T-helper 2 cell treated with Interferon-gamma antibody and Interleukin-4, amounts not matched to agents 5 μg/mL and 100 μg/mL, for 36 hours (primary cell): ENCODE measurements at regions not wholly inside any gene's neighbourhood (a gene's known extent, or its start where the extent isn't known, plus 50 kb on each side); places are given as distances from the start of the nearest gene placed in this dataset.
A peak's percentile ranks its signal among the peaks of the same experiment; 100 is the strongest.

Experiments used
- DNase-seq: peaks from one replicate; pipeline ENCODE4 v3.0.0; 2021; ENCODE audit warnings: low spot score
- H3K27ac Mint-ChIP-seq: one replicate; pipeline ENCODE4 v1.8.0; 2021; ENCODE audit warnings: mild to moderate bottlenecking, mixed read lengths
- H3K27me3 Mint-ChIP-seq: one replicate; pipeline ENCODE4 v1.8.0; 2021; ENCODE audit warnings: low read depth, mixed read lengths
- H3K36me3 Mint-ChIP-seq: one replicate; pipeline ENCODE4 v1.8.0; 2021; ENCODE audit warnings: low read depth, mixed read lengths
- H3K4me1 Mint-ChIP-seq: one replicate; pipeline ENCODE4 v1.8.0; 2021; ENCODE audit warnings: low read depth, mixed read lengths
- H3K4me3 Mint-ChIP-seq: one replicate; pipeline ENCODE4 v1.8.0; 2022; ENCODE audit warnings: mild to moderate bottlenecking, moderate library complexity, mixed read lengths
- H3K9me3 Mint-ChIP-seq: one replicate; pipeline ENCODE4 v1.8.0; 2021; ENCODE audit warnings: mixed read lengths

DNA sequence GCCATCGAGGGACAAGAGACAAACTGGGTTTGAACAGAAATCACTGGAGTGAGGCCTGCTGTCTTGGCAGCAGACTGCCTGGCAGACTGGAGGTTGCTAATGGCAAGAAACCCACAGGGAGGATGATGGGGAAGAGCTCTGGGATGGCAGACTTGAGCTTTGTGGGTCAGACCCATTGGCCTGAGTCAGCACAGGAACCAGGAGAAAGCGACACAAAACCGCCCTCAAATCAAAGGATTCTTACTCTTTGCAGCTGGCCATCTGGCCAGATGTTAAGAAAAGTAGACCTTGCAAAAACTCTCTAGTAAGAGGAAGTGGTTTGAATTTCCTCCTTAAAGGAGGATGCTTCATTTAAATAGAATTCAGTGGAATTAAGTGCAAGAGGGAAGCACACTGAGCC is 195.2 kb upstream of the JUN start:
- DNase-seq = no peak
- peaks cover 20% of the 10 kb centered on the region for H3K4me1 Mint-ChIP-seq
- no peaks in the 10 kb centered on the region for H3K9me3 Mint-ChIP-seq
- no peaks in the 10 kb centered on the region for H3K27me3 Mint-ChIP-seq
- H3K27ac Mint-ChIP-seq = no peak overlapping the region
- peaks cover 2% of the 10 kb centered on the region for H3K36me3 Mint-ChIP-seq
- H3K4me3 Mint-ChIP-seq = peak overlapping the region; percentile 32

DNA sequence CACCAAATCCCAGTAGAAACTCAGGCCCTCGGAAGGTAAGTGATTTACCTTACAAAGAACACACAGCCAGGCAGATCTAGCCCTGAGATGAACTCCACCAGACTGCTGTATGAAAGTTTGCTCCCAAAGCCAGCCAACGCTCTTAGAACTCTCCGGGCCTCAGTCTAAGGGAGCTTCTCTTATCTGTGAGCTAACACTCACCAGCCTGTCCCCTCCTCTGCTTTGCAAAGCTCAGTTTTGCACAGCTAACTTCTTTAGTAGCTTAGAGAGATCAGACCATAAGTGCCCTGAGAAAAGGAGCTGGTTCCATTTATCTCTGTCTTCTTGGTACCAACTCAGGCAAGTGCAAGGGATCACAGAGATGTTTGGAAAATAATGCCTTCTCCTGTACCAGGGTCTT is 195.8 kb upstream of the JUN start:
- H3K4me1 Mint-ChIP-seq = peaks cover 20% of the 10 kb centered on the region
- peaks cover 2% of the 10 kb centered on the region for H3K36me3 Mint-ChIP-seq
- H3K9me3 Mint-ChIP-seq = no peaks in the 10 kb centered on the region
- H3K27ac Mint-ChIP-seq = no peak overlapping the region
- DNase-seq = no peak
- no peak overlapping the region for H3K4me3 Mint-ChIP-seq
- H3K27me3 Mint-ChIP-seq = no peaks in the 10 kb centered on the region

DNA sequence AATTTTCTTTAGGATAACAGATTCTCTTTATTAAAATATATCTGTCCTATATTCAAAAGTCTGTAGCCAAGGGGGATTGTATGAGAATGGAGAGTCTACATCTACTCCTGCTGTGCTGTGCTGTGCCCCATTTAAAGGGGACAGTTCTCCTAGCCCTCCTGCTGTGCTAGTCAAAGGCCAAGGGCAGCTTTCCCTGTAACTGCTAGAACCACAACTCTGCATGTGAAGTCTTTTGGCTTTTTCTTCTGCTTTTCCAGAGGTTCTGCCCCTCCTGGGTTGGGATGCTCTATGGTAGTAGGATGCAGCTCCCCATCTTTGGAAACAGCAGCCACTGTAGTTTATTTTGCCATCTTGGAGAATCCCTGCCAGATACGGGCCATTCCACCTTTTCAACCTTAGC is 197.5 kb upstream of the JUN start:
- Mint-ChIP-seq H3K36me3 (peaks cover 2% of the 10 kb centered on the region), H3K27ac (no peak overlapping the region), H3K4me3 (no peak overlapping the region), H3K4me1 (peaks cover 20% of the 10 kb centered on the region), H3K9me3 (no peaks in the 10 kb centered on the region), H3K27me3 (no peaks in the 10 kb centered on the region)
- DNase-seq = no peak

DNA sequence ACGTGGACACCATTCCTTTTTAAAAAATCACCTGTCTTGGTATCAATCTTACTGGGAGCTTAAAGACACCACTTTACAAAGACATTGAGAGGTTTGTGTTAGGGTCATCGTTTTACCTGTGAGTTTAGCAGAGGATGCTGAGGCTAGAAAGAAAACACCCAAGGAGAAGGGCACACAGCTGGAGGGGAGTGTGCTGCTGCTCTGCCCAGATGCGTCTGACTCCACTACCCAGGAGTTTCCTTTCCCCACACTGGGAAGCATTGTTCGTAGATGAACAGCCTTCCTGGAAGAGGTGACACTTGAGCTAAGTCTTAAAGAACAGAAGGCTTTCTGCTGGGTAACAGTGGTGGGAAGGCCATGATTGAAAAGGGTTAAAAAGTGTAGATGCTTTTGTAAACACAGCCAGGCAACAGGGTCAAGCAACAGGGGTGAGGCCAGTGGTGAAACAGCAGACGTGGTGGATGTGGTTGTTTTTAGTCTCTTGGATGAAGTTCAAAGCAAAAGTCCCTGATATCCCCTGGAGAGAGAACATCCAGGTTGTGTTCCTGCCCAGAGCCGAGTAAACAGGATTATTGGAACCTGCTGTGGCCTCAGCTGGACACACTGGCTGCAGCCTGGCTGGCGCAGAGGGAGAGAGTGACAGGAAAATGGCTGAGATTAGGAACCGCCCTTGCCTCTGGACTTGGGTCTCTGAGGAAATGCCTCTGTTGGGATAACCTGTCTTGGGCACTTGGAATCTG is 198.6 kb upstream of the JUN start:
- Mint-ChIP-seq H3K4me1 (peaks cover 28% of the 10 kb centered on the region), H3K4me3 (no peak overlapping the region), H3K27me3 (no peaks in the 10 kb centered on the region), H3K36me3 (peaks cover 2% of the 10 kb centered on the region), H3K9me3 (no peaks in the 10 kb centered on the region), H3K27ac (no peak overlapping the region)
- DNase-seq = no peak

DNA sequence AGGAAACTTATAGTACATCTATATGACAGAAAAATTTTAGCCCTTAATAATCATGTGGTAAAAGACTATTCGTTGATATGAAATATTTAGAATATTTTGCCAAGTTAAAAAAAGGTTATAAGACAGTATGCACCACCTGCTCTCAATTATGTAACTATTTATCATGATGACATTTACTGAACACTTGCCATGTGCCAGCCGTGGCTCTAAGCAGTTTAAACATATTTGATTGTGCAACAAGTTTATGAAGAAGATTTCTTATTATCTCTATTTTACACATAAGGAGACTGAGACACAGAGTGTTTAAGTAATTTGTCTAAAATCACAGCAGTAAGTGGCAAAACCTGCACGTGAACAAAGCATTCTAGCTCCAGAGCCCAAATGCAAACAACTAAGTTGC is 199.3 kb upstream of the JUN start:
- no peaks in the 10 kb centered on the region for H3K9me3 Mint-ChIP-seq
- H3K4me1 Mint-ChIP-seq = peaks cover 28% of the 10 kb centered on the region
- H3K36me3 Mint-ChIP-seq = peaks cover 2% of the 10 kb centered on the region
- no peaks in the 10 kb centered on the region for H3K27me3 Mint-ChIP-seq
- H3K27ac Mint-ChIP-seq = no peak overlapping the region
- H3K4me3 Mint-ChIP-seq = no peak overlapping the region
- DNase-seq = no peak

DNA sequence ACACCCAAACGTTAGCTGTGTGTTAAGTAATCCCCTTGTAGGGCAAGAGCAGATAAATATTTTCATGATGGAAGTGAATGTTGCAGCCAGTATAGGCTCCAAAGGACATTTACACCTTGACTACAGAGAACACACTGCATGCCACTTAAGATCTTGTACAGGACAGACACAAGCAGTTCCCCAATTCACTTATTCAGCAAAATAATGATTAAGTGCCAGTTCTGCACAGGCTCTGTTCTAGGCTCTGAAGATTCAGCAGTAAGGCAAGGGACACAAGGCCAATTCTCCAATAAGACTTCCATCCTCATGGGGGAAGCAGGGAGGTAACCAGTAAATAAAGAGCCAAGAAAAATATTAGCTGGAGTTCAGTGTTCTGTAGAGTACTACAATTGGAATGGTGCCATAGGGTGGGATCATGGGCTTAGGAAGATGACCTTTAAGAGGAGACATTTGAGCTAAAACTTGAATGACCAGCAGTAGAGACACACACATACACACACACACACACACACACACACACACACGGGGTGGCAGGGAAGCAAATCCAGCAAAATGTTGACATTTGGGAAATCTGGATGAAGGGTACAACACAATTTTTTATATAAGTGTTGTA is 199.9 kb upstream of the JUN start:
- Mint-ChIP-seq H3K27ac (no peak overlapping the region), H3K4me1 (peaks cover 23% of the 10 kb centered on the region), H3K9me3 (no peaks in the 10 kb centered on the region), H3K4me3 (no peak overlapping the region), H3K27me3 (no peaks in the 10 kb centered on the region), H3K36me3 (no peaks in the 10 kb centered on the region)
- no peak for DNase-seq

DNA sequence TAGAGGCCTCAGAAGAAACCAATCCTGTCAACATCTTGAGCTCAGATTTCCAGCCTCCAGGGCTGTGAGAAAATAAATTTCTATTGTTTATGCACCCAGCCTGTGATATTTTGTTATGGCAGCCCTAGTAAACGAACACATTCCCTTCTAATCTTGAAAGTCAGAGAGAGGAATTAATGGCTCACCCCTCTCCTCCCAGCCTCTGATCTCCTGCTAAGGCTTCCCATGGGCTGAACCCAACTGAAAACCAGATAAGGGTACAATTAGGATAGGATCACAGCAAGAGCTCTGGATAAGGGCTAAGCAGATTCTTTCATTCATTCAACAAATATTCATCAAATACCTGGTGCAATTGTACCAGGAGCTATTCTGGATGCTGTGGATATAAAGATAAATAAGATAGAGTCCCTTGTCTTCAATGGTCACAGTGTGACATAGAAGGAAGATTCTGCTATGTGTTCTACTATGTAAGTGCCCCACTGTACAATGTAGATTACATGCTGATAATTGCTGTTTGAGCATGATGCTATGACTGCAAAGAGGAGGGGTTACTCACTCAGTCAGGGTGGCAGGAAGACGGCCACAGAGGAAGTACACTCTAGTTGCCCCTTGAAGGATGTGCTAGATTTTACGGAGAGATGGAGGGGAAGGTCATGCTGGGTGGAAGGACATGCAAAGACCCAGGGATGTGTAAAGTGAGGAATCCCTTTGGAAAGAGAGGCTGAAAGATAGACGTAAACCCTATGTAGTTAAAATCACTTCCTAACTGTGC is 203.3 kb upstream of the JUN start:
- Mint-ChIP-seq H3K4me3 (no peak overlapping the region), H3K27me3 (no peaks in the 10 kb centered on the region), H3K9me3 (no peaks in the 10 kb centered on the region), H3K36me3 (no peaks in the 10 kb centered on the region), H3K27ac (peak overlapping the region; percentile 53), H3K4me1 (peaks cover 13% of the 10 kb centered on the region)
- no peak for DNase-seq

DNA sequence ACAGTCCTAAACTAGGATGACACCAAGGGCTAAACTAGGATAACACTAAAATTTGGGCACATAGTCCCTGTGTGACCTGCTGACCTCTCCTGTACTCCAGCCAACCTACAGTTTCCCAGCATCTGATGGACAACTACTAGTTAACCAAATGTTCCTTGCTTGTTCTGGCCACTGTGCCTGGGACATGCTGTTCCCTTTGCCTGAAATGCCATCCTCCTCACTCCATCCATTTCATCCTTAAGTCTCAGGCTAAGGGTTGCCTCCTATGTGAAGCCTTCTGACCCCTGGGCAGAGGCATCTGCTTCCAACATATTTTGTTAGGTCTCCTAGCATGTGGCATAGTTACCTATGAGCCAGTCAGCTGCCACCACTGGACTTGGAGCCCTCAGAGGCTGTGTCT is 204.9 kb upstream of the JUN start:
- Mint-ChIP-seq H3K27ac (no peak overlapping the region), H3K4me3 (no peak overlapping the region), H3K9me3 (no peaks in the 10 kb centered on the region), H3K27me3 (peaks cover 3% of the 10 kb centered on the region), H3K4me1 (peaks cover 16% of the 10 kb centered on the region), H3K36me3 (no peaks in the 10 kb centered on the region)
- DNase-seq = no peak

DNA sequence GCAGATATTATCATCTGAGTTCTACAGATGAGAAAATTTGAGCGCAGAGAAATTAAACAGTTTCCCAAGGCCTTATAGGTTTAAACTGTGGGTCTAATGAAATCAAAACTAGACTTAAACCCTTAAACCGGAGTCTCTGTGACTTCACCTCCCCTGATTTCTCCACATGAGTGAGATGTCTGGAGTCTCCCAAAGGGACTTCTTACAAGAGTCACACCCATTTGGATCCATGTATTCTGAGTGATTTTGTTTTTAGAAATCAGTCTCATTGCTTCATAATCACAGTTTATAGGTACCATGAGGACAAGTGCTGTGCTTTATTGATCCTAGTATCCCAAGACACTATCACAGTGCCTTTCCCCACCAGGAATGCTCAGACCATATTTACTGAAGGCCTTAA is 206.0 kb upstream of the JUN start:
- DNase-seq = no peak
- Mint-ChIP-seq H3K4me3 (no peak overlapping the region), H3K27ac (no peak overlapping the region), H3K4me1 (peaks cover 16% of the 10 kb centered on the region), H3K27me3 (peaks cover 3% of the 10 kb centered on the region), H3K36me3 (no peaks in the 10 kb centered on the region), H3K9me3 (no peaks in the 10 kb centered on the region)

DNA sequence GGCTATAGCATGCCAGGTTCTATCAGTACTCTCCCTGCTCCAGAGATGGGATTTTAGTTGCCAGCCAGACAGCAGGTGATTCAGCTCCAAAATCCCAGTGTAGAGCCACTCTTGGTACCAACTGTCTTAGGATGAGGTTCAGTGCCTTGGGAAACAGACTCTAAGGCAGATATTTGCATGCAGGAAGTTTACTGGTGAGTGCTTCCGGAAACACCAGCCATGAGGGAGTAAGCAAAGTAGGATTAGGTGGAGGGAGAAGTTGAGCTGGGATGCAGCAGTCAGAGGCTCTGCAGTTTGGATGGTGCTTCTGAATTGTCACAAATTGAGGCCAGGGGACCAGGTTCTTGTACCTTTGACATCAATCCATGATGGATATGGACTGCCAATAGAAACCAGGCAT is 207.5 kb upstream of the JUN start:
- Mint-ChIP-seq H3K27me3 (peaks cover 3% of the 10 kb centered on the region), H3K36me3 (no peaks in the 10 kb centered on the region), H3K27ac (no peak overlapping the region), H3K4me3 (no peak overlapping the region), H3K9me3 (no peaks in the 10 kb centered on the region), H3K4me1 (peaks cover 22% of the 10 kb centered on the region)
- DNase-seq = no peak

DNA sequence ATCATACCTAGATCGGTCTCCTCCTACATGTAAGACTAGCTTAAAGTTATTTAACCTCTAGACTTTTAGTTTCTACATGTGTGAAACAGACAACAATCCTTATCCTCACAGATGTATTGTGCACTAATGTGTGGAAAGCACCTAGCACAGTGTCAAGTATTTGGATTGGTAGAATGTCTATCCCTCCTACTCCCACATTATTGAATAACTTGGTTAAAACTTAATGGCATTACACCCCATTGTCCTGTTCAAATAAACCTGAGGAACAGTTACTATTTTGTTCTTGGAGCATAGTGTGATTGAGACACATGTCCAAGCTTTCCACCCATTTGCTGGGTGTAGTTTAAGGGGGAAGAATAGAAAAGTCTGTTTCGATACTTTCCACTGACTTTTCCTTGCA is 208.8 kb upstream of the JUN start:
- no peak for DNase-seq
- H3K9me3 Mint-ChIP-seq = no peaks in the 10 kb centered on the region
- peaks cover 3% of the 10 kb centered on the region for H3K27me3 Mint-ChIP-seq
- no peak overlapping the region for H3K27ac Mint-ChIP-seq
- H3K36me3 Mint-ChIP-seq = no peaks in the 10 kb centered on the region
- H3K4me3 Mint-ChIP-seq = no peak overlapping the region
- peaks cover 25% of the 10 kb centered on the region for H3K4me1 Mint-ChIP-seq

DNA sequence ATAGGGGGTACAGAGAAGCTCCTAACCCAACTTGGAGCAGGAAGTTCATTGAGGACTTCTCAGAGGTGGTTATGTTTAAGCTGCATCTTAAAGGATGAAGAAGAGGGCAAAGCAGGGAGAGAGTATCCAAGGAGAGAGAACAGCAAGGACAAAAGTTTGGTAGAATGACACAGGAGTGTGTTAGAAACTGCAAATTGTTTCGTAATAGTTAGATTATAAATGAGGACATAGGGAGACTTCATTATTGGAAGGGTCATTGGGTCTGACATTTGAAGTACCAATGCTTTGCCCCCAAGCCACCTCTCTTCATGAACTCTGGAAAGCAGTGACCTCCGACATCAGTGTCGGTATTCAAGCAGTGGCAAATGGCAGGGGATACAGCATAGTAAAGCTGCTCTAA is 209.6 kb upstream of the JUN start:
- H3K4me3 Mint-ChIP-seq = no peak overlapping the region
- H3K4me1 Mint-ChIP-seq = peaks cover 23% of the 10 kb centered on the region
- H3K36me3 Mint-ChIP-seq = no peaks in the 10 kb centered on the region
- H3K9me3 Mint-ChIP-seq = no peaks in the 10 kb centered on the region
- H3K27me3 Mint-ChIP-seq = peaks cover 3% of the 10 kb centered on the region
- DNase-seq = no peak
- no peak overlapping the region for H3K27ac Mint-ChIP-seq

DNA sequence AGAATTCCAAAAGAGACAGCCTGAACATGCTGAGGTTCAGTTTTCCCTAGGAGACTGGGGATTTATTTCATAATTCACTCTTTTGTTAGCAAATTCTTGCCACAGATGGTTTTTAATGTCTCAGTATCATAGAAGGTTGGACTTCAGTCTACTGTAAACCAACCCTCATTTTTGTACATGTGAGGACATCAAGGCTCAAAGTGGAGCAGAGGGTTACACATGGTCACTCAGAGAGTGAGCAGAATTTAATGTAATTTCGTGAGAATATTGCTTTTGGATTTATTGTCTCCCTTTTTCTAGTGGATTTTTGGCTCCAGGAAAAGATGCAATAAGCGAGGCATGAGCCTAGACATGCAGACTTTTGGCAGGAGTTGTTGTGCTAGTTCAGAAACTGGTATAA is 210.8 kb upstream of the JUN start:
- Mint-ChIP-seq H3K9me3 (no peaks in the 10 kb centered on the region), H3K4me3 (no peak overlapping the region), H3K4me1 (peaks cover 25% of the 10 kb centered on the region), H3K27me3 (peaks cover 3% of the 10 kb centered on the region), H3K27ac (no peak overlapping the region), H3K36me3 (no peaks in the 10 kb centered on the region)
- DNase-seq = no peak

DNA sequence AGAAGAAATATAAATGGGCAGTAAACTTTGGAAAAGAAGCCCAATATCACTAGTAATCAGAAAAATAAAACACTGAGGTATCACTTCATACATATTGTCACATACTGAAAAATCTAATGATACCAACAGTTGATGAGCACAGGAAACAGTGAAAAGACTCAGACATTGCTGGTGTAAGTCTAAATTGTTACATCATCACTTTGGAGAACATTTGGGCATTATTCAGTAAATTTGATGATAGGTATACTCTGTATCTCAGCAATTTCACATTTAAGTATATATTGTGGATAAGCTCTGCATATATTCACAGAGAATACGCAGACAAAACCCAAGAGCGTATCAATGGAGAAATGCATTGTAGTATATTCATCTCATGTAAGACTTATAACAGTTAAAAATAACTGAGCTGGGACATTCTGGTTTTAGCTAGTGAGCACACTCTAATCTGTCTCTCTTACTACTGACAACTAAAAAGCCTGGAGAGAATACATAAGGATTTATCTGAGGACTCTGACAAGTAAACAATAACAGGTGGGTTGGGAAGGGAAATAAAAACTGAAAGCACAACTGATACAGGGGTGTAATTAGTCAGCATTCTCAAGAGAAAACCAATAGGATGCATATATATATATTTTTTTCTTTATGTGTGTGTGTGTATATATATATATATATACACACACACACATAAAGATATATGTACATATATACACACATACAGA is 212.7 kb upstream of the JUN start:
- Mint-ChIP-seq H3K27me3 (peaks cover 3% of the 10 kb centered on the region), H3K9me3 (no peaks in the 10 kb centered on the region), H3K27ac (peak overlapping the region; percentile 60), H3K4me3 (no peak overlapping the region), H3K4me1 (peaks cover 27% of the 10 kb centered on the region), H3K36me3 (no peaks in the 10 kb centered on the region)
- no peak for DNase-seq
